HG03469 (cell line): ENCODE measurements at regions not wholly inside any gene's neighbourhood (a gene's known extent, or its start where the extent isn't known, plus 50 kb on each side); places are given as distances from the start of the nearest gene placed in this dataset.

Experiments used
- ATAC-seq: cut with Tn5 transposase; IDR thresholded peaks from one replicate; pipeline ENCODE4 v1.9.1; 2021; ENCODE audit warnings: mild to moderate bottlenecking, moderate library complexity, moderate number of reproducible peaks; ENCODE audit not compliant: unreplicated experiment

DNA sequence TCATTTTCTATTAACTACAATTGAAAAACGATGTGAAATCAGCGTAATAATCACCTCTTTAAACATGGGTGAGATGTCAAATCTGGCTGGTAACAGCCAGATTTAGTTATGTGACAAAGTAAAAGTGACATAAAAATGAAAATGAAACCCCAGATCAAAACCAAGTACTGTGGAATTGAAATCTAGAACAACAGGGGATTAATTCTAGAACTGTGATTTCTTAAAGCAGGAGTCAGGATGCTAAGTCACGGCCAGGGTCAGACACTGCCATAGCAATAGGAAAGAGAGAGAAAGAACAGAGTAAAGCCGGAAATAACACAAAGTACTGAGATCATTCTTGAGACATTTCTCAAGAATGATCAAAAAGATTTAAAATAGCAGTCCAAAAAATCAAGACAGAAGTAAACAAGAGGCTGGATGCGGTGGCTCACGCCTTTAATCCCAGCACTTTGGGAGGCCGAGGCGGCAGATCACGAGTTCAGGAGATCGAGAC is 1183.7 kb upstream of the NXPH2 start:
- no peak for ATAC-seq

GRCh38 chr2:139949242-139949972 is 1169.2 kb upstream of the NXPH2 start:
- ATAC-seq: no peak

- ATAC-seq: no peak
Measured at GRCh38 chr2:139946690-139947089, 1166.5 kb upstream of the NXPH2 start.

DNA sequence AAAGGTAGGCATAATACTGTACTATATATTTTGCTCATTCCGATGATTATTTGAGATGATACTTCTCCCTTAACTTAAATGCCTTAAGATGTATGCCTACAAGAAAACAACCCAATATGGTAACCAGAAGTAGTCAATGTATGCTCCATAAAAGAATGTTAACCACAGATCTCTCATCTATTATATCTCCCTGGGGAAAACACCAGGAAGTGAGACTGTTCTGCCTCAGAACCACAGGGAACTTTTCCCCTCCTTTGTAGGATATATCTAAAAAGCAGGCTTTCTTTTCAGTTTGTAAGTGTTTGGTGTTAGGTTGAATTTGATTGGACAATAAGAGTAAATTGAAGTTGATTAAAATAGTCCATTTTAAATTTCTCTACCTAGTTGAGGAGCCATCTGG is 1160.5 kb upstream of the NXPH2 start:
- no peak for ATAC-seq

DNA sequence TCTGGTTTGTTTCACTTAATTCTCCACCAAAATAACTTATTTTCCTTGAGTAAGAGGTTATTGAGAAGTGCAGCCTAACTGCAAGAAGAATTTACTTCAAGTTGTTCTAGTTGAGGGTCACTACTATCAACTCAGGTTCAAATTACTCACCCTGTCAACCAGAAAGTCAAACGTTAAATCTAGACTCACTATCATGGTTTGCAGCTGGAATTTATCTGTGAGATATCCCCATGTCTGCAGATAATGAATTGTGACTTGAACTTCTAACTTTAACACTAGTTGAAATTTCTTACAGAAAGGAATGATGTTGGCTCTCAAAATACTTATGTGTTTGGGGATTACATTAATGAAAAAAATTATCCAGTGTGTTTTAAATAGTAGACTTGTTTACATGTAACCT is 1145.7 kb upstream of the NXPH2 start:
- no peak for ATAC-seq

DNA sequence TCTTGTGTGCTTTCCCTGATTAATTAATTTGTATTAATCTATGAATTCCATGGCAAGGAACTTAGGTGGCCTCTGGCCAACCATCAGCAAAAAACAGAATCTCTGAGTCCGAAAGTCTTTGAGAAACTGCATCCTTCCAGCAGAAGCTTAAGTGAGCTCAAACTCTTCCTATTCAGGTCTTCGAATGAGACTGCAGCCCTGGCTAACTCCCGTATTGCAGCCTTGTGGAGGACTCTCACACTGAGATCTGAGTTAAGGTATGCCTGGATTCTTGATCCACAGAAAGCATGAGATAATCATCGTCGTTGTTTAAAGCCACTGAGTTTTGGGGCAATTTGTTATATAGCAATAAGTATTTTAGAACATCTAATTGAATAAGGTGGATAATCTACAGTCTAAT is 1143.9 kb upstream of the NXPH2 start:
- ATAC-seq: no peak

DNA sequence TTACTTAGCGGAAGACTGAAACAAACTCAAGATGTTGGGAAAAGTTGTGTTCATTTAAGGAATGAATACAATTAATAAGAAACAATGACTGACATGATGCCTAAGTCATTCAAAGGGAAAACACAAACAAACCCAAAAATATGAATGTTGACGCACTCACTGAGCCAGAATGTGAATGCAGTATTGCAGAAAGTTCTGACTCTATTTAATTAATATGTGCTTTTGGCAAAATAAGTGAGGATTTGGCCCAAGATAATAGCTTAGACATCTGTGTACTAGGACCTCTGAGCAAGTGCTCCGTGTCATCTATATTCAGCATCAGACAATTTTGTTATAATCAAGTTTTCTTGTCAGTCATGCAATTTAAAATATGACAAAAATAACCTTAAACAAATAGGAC is 1138.8 kb upstream of the NXPH2 start:
- ATAC-seq: no peak

DNA sequence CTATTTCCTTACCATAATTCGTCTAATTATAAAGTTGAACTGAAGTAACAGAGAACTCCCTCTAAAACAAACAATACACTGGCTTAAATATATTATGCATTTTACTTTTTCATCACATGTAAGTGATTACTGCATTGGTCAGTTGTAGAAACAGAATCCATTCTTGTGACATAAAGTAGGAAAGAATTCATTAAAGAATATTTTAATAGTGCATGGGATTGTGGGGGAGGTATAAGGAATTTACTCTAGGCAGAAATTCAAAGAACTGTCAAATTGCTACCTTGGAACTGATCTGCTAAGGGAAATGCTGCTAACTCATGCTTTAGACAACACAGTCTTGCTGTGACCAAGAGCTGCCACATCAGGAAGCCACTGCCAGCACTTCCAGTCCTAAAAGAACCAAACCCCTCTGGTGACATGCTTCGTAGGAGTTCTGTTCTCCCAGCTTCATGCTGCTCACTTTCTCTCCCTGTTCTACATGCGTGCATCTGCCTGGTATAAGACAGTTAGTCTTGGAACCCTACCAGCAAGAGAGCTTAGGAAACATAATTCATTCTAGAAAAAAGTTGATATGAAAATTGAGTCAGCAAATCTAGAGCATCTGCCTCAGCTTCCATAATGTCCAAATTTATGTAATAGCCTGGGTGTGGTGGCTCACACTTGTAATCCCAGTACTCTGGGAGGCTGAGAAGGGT is 1137.6 kb upstream of the NXPH2 start:
- ATAC-seq: no peak

- ATAC-seq: no peak
Measured at GRCh38 chr2:139916822-139917221, 1136.6 kb upstream of the NXPH2 start.

DNA sequence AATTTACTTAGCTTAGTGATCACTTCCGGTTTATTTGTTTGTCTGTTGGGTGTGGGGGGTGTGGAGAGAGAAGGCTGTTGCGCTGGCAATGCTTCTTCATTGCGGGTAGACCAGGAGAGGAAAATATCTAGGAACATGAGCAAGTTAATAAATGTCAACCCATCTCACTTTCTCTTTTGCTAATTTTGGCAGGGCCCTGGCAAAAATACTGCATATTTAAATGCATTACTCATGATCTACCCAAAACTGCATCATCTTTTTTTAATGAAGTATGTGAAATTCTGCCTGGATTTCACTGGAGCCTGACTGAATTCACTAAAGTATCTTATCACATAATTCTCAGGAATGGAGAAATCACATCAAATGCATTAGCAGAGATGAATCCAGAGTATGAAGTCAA is 1131.0 kb upstream of the NXPH2 start:
- ATAC-seq: no peak

DNA sequence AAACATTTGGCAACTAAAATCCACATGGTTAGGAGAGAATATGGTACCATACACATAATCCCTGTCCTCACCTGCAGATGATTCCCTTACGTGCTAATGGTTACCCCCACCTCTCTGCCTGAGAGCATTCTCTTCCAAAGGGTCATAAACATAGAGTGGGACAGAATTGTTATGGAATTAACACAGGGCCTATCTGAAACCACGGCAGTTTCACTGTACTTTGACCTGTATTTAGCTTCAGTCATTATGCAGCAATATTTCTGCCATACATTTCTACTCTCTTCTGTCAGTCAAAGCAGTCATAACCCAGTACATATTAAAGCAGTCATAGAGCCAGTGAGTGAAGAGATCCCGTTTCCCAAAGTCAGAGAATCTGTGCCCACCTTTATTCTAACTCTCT is 1128.9 kb upstream of the NXPH2 start:
- ATAC-seq: no peak

- no peak for ATAC-seq
Measured at GRCh38 chr2:139905624-139906023, 1125.4 kb upstream of the NXPH2 start.

DNA sequence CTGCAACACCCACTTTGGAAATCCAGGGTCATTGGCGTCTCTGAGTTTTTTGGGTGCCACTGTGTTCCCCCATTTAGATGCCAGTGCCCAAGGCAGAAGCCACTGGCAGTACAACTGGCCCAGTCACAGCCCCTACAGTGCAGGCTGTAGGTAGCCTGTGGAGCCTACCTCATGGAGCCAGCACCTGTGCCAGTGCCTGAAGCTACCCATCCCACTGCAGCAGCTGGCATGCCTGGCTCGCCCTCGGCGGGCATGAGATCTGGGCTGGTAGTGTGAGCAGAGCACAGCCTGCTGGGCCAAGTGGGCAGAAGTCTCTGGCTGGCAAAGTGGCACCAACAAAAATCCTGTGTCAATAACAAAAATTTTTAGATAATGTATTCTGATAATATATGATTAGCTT is 1111.4 kb upstream of the NXPH2 start:
- ATAC-seq: no peak

- ATAC-seq: no peak
Measured at GRCh38 chr2:139885921-139886498, 1105.8 kb upstream of the NXPH2 start.

- no peak for ATAC-seq
Measured at GRCh38 chr2:139876964-139877363, 1096.8 kb upstream of the NXPH2 start.

GRCh38 chr2:139876321-139876720 is 1096.1 kb upstream of the NXPH2 start:
- ATAC-seq: no peak

DNA sequence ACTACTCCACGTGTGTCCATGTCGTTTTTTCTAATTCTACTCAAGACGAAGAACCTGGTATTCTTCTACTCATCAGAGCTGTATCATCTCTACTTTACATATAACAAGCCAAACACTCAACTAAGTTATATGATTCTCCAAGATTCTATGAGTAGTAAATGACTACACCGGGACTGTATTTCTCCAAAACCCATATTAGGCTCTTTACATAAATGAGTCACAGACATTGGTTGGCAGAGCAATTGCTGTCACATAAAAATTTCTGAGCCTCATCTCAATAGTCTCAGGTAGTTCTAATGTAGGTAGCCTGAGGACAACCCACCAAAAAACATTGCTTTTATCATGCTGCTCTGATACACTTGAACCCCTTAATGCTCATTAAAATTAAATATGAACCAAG is 1092.3 kb upstream of the NXPH2 start:
- ATAC-seq: no peak

DNA sequence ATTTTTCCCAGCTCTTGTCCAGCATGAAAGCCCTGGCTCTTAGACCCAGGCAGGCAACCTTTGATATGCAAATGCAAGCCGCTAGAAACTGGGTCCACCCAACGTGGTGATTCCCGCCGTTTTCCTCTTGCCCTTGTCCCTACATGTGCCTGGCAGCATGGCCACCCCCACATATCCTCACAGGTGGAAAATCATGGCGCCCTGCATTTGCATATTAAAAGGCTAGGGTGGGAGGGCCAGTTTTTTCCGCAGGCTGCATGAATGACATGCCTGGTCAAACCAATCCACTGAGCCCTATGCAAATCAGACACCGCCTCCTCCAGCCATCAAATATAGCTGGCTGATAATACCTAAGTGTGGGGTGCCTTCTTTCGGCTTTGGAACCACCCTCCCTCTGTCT is 1091.8 kb upstream of the NXPH2 start:
- no peak for ATAC-seq

- no peak for ATAC-seq
Measured at GRCh38 chr2:139867601-139868226, 1087.5 kb upstream of the NXPH2 start.

DNA sequence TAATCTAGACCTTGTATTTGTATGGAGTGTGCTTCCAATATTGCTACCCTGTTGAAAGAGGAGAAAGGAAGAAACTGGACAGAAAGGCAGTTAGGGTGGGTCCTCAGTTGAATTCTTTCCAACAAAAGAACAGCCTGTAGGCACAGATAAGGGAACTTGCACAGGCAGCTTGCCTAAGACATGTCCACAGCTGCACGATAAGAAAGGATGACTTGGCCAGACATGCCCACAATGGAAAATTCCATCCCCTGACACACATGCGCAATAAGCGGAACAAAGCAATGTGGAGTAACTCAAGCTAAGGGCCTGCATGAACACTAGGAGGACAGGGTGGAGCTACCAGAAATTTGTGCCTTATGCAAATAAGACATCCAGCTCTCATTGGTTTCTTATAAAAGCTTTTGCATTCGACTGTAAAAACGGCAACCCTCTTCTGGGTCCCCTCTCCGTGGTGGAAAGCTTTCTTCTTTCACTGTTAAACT is 1084.7 kb upstream of the NXPH2 start:
- ATAC-seq: no peak

GRCh38 chr2:139854769-139855483 is 1074.7 kb upstream of the NXPH2 start:
- ATAC-seq: no peak
